ENCODE measurements at regions not wholly inside any gene's neighbourhood (a gene's known extent, or its start where the extent isn't known, plus 50 kb on each side); places are given as distances from the start of the nearest gene placed in this dataset.
"Not testable (repeated sequence)": the region's sequence is repeated elsewhere in the genome, so short reads cannot be mapped to it uniquely, and the experiment has no call there.

GRCh38 chr2:138249207-138249606 is 252.4 kb upstream of the SPOPL start:
- no peak for DNase-seq (ENCODE audit: low read depth in 1 of 2, low spot score in 1 of 2)
- TF ChIP-seq RNF2 (IDR thresholded peaks at IDR 0.05; ENCODE audit: borderline replicate concordance, low read depth): no peak
- TF ChIP-seq KDM5A (IDR thresholded peaks at IDR 0.05): no peak
- TF ChIP-seq ZSCAN20 (CRISPR knock-in tag; IDR thresholded peaks at IDR 0.05): no peak
- TF ChIP-seq, protein P1, sequence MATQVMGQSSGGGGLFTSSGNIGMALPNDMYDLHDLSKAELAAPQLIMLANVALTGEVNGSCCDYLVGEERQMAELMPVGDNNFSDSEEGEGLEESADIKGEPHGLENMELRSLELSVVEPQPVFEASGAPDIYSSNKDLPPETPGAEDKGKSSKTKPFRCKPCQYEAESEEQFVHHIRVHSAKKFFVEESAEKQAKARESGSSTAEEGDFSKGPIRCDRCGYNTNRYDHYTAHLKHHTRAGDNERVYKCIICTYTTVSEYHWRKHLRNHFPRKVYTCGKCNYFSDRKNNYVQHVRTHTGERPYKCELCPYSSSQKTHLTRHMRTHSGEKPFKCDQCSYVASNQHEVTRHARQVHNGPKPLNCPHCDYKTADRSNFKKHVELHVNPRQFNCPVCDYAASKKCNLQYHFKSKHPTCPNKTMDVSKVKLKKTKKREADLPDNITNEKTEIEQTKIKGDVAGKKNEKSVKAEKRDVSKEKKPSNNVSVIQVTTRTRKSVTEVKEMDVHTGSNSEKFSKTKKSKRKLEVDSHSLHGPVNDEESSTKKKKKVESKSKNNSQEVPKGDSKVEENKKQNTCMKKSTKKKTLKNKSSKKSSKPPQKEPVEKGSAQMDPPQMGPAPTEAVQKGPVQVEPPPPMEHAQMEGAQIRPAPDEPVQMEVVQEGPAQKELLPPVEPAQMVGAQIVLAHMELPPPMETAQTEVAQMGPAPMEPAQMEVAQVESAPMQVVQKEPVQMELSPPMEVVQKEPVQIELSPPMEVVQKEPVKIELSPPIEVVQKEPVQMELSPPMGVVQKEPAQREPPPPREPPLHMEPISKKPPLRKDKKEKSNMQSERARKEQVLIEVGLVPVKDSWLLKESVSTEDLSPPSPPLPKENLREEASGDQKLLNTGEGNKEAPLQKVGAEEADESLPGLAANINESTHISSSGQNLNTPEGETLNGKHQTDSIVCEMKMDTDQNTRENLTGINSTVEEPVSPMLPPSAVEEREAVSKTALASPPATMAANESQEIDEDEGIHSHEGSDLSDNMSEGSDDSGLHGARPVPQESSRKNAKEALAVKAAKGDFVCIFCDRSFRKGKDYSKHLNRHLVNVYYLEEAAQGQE (IDR thresholded peaks at IDR 0.05): no peak
- no peak for TF ChIP-seq MYC (IDR thresholded peaks at IDR 0.05; ENCODE audit: borderline replicate concordance, low read length)
- TF ChIP-seq, protein P2, sequence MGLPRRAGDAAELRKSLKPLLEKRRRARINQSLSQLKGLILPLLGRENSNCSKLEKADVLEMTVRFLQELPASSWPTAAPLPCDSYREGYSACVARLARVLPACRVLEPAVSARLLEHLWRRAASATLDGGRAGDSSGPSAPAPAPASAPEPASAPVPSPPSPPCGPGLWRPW (IDR thresholded peaks at IDR 0.05): no peak
- no peak for TF ChIP-seq HEYL (CRISPR knock-in tag; IDR thresholded peaks at IDR 0.05)
- TF ChIP-seq CHD2 (IDR thresholded peaks at IDR 0.05; ENCODE audit: low read length, partially characterized antibody): no peak
- no peak for TF ChIP-seq ELK1 (IDR thresholded peaks at IDR 0.05; ENCODE audit: low read depth, low read length)
- no peak for TF ChIP-seq BCL3 (IDR thresholded peaks at IDR 0.05)
- TF ChIP-seq, protein P3, sequence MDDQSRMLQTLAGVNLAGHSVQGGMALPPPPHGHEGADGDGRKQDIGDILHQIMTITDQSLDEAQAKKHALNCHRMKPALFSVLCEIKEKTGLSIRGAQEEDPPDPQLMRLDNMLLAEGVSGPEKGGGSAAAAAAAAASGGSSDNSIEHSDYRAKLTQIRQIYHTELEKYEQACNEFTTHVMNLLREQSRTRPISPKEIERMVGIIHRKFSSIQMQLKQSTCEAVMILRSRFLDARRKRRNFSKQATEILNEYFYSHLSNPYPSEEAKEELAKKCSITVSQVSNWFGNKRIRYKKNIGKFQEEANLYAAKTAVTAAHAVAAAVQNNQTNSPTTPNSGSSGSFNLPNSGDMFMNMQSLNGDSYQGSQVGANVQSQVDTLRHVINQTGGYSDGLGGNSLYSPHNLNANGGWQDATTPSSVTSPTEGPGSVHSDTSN (IDR thresholded peaks at IDR 0.05): no peak
- TF ChIP-seq EHMT2 (IDR thresholded peaks at IDR 0.05; ENCODE audit: low read depth): no peak
- no peak for TF ChIP-seq KDM1A (IDR thresholded peaks at IDR 0.05; ENCODE audit: low read depth)
- TF ChIP-seq, protein P4, sequence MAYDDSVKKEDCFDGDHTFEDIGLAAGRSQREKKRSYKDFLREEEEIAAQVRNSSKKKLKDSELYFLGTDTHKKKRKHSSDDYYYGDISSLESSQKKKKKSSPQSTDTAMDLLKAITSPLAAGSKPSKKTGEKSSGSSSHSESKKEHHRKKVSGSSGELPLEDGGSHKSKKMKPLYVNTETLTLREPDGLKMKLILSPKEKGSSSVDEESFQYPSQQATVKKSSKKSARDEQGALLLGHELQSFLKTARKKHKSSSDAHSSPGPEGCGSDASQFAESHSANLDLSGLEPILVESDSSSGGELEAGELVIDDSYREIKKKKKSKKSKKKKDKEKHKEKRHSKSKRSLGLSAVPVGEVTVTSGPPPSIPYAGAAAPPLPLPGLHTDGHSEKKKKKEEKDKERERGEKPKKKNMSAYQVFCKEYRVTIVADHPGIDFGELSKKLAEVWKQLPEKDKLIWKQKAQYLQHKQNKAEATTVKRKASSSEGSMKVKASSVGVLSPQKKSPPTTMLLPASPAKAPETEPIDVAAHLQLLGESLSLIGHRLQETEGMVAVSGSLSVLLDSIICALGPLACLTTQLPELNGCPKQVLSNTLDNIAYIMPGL (CRISPR knock-in tag; IDR thresholded peaks at IDR 0.05; ENCODE audit: borderline replicate concordance): no peak
- TF ChIP-seq, protein P5, sequence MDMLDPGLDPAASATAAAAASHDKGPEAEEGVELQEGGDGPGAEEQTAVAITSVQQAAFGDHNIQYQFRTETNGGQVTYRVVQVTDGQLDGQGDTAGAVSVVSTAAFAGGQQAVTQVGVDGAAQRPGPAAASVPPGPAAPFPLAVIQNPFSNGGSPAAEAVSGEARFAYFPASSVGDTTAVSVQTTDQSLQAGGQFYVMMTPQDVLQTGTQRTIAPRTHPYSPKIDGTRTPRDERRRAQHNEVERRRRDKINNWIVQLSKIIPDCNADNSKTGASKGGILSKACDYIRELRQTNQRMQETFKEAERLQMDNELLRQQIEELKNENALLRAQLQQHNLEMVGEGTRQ (IDR thresholded peaks at IDR 0.05): no peak
- no peak for TF ChIP-seq TP53 (CRISPR knock-in tag; IDR thresholded peaks at IDR 0.05)
- TF ChIP-seq NPAS2 (CRISPR knock-in tag; IDR thresholded peaks at IDR 0.05; ENCODE audit: borderline replicate concordance): no peak
- TF ChIP-seq MAZ (IDR thresholded peaks at IDR 0.05; ENCODE audit: borderline replicate concordance, low read depth, low read length): no peak
- no peak for TF ChIP-seq TFCP2L1 (CRISPR knock-in tag; IDR thresholded peaks at IDR 0.05)
- TF ChIP-seq MAX (IDR thresholded peaks at IDR 0.05): no peak

DNA sequence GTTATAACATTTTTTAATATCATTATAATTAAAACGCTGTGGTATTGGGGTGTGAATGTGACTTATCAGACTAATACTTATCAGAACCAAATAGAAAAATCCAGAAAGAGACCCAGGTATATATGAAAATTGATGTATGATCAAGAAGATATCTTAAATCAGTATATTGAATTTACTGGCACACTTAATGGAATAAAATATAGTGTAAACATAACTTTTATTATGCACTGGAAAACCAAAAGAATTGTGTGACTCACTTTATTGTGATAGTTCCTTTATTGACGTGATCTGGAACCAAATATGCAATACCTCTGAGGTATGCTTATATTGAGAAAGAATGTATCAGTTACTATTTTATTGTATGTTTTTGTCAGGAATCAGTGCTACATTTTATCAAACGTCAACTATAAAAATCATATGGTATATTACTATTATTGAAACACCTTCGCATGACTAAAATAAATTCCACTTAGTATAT is 250.7 kb upstream of the SPOPL start:
- CTCF ChIA-PET; H3K9me3 ChIP-seq; H3K4me3 ChIP-seq; DNase-seq (ENCODE audit: low read depth in 1 of 2, low spot score in 1 of 2); H3K4me2 ChIP-seq; ATAC-seq; H3K4me1 ChIP-seq; POLR2A ChIA-PET; H3K27ac ChIP-seq: not testable (repeated sequence)
- FAIRE-seq: peak; percentile 98
- 73% methylated on average over 2 of the region's 4 CpGs for WGBS (ENCODE audit: missing lambda C conversion rate)

More at GRCh38 chr2:138249207-138249606, 252.4 kb upstream of the SPOPL start:
- Histone ChIP-seq H3K4me3 (no peak overlapping the region), H3K27ac (no peak overlapping the region), H3K4me1 (peaks cover 8% of the 10 kb centered on the region; the same call in 1 of the 3 replicates), H3K9me3 (no peaks in the 10 kb centered on the region), H3K4me2 (no peak overlapping the region)
- FAIRE-seq (no peak), ATAC-seq (no peak)
- POLR2A ChIA-PET: no interaction called here
- CTCF ChIA-PET: no interaction called here

Data from A549 (cell line).